K562 (cell line): ENCODE measurements at regions not wholly inside any gene's neighbourhood (a gene's known extent, or its start where the extent isn't known, plus 50 kb on each side); places are given as distances from the start of the nearest gene placed in this dataset.
A peak's percentile ranks its signal among the peaks of the same experiment; 100 is the strongest.

ENCODE experiments used
- BRD9 ChIP-seq: fragments of 450-650 bp; IDR thresholded peaks from 2 replicates; pipeline ENCODE4 v1.6.1; 2018; ENCODE audit warnings: low read depth; ENCODE audit not compliant: partially characterized antibody
- CBX3 ChIP-seq, 2 experiments: IDR thresholded peaks; 1 replicate in 1 of 2; 2 replicates in 1 of 2; pipeline ENCODE4 v1.6.1; 2012; ENCODE audit warnings: inconsistent platforms in 2 of 2, low read length in 2 of 2, borderline replicate concordance in 1 of 2, control low read depth in 1 of 2
- CHD7 ChIP-seq: fragments of 200-600 bp; sonication (generic); IDR thresholded peaks from one replicate; pipeline ENCODE4 v1.6.1; 2012; ENCODE audit warnings: mild to moderate bottlenecking, low read depth, low read length, inconsistent platforms
- ERF ChIP-seq: fragments of 450-650 bp; formaldehyde crosslinking; IDR thresholded peaks from 2 replicates; pipeline ENCODE4 v1.4.0; 2020; ENCODE audit warnings: mild to moderate bottlenecking, mixed read lengths
- FOXP4 ChIP-seq: sonication (generic); formaldehyde crosslinking; IDR thresholded peaks from 2 replicates; pipeline ENCODE4 v1.8.0; 2022; ENCODE audit warnings: mild to moderate bottlenecking, missing genetic modification reagents, borderline replicate concordance
- HOXB6 ChIP-seq: fragments of 250-450 bp; sonication (Bioruptor Pico); IDR thresholded peaks from 2 replicates; pipeline ENCODE4 v1.5.1; 2022; ENCODE audit warnings: mild to moderate bottlenecking, borderline replicate concordance
- PHB2 ChIP-seq: fragments of 450-650 bp; IDR thresholded peaks from 2 replicates; pipeline ENCODE4 v1.6.1; 2017; ENCODE audit warnings: low read depth
- PTTG1 ChIP-seq: fragments of 450-650 bp; IDR thresholded peaks from 2 replicates; pipeline ENCODE4 v1.6.1; 2016; ENCODE audit warnings: low read depth, mild to moderate bottlenecking, missing genetic modification characterization, missing compliant biosample characterization
- RBM25 ChIP-seq: fragments of 200-400 bp; formaldehyde crosslinking; IDR thresholded peaks from 2 replicates; pipeline ENCODE4 v1.6.1; 2018; ENCODE audit warnings: low read length, low read depth, moderate library complexity; ENCODE audit not compliant: severe bottlenecking
- RBM39 ChIP-seq: fragments of 200-400 bp; formaldehyde crosslinking; optimal IDR thresholded peaks from 2 replicates; pipeline ENCODE3; 2018; ENCODE audit warnings: low read depth, low read length
- SMARCA5 ChIP-seq: fragments of 450-650 bp; IDR thresholded peaks from 2 replicates; pipeline ENCODE4 v1.6.1; 2016
- TRIM24 ChIP-seq, 2 experiments: fragments of 450-650 bp; IDR thresholded peaks; 2 replicates each; pipeline ENCODE4 v1.6.1; 2016
- ZNF140 ChIP-seq: fragments of 250-450 bp; sonication (Bioruptor Pico); IDR thresholded peaks from 2 replicates; pipeline ENCODE4 v1.8.0; 2021; ENCODE audit warnings: moderate library complexity, mild to moderate bottlenecking, inconsistent platforms
- ZNF165 ChIP-seq: fragments of 250-450 bp; sonication (Bioruptor Pico); IDR thresholded peaks from 2 replicates; pipeline ENCODE4 v1.4.0; 2020; ENCODE audit warnings: borderline replicate concordance
- ZNF695 ChIP-seq: fragments of 450-650 bp; formaldehyde crosslinking; IDR thresholded peaks from 2 replicates; pipeline ENCODE4 v1.4.0; 2020; ENCODE audit warnings: mild to moderate bottlenecking, moderate library complexity
- ZNF764 ChIP-seq: fragments of 250-450 bp; sonication (Bioruptor Pico); IDR thresholded peaks from 2 replicates; pipeline ENCODE4 v1.4.0; 2020; ENCODE audit warnings: low read depth, mild to moderate bottlenecking, moderate library complexity
- ZNF766 ChIP-seq: fragments of 200-800 bp; sonication (Bioruptor generic); conservative IDR thresholded peaks from 2 replicates; pipeline ENCODE4 v1.6.1; 2016; ENCODE audit warnings: missing genetic modification characterization, missing compliant biosample characterization

GRCh38 chr22:46029574-46030200, 52.7 kb upstream of the WNT7B start (continued):
- TF ChIP-seq FOXP4: no peak
- TF ChIP-seq ZNF140 (CRISPR knock-in tag): no peak
- peak; percentile 84 for TF ChIP-seq RBM25
- peak; percentile 40; the same call in 1 of the 2 replicates for TF ChIP-seq SMARCA5
- TF ChIP-seq CHD7: no peak
- no peak for TF ChIP-seq PTTG1 (tag)
- TF ChIP-seq PHB2: no peak
- no peak for TF ChIP-seq RBM39
- TF ChIP-seq ZNF165: no peak
- no peak for TF ChIP-seq HOXB6 (CRISPR knock-in tag)
- TF ChIP-seq CBX3 (IDR thresholded peaks at IDR 0.05; ENCODE audit: borderline replicate concordance in 1 of 2, low read length in 2 of 2): no peak
- no peak for TF ChIP-seq BRD9
- no peak for TF ChIP-seq TRIM24 (IDR thresholded peaks at IDR 0.05)
- no peak for TF ChIP-seq ZNF764 (CRISPR knock-in tag)
- no peak for TF ChIP-seq ZNF766 (CRISPR knock-in tag)
- TF ChIP-seq ZNF695: no peak
- no peak for TF ChIP-seq ERF (CRISPR knock-in tag)
